ENCODE measurements at regions not wholly inside any gene's neighbourhood (a gene's known extent, or its start where the extent isn't known, plus 50 kb on each side); places are given as distances from the start of the nearest gene placed in this dataset.
A peak's percentile ranks its signal among the peaks of the same experiment; 100 is the strongest.
"Not testable (repeated sequence)": the region's sequence is repeated elsewhere in the genome, so short reads cannot be mapped to it uniquely, and the experiment has no call there.

- DNase-seq (ENCODE audit: low spot score), result no peak
- H3K4me1 ChIP-seq (ENCODE audit: insufficient read depth), result no peaks in the 10 kb centered on the region
- no peaks in the 10 kb centered on the region for H3K9me2 ChIP-seq (replicated peaks; ENCODE audit: insufficient read depth)
- H4K20me1 ChIP-seq (ENCODE audit: insufficient read depth, poor library complexity, severe bottlenecking), result no peaks in the 10 kb centered on the region
- TF ChIP-seq CTCF (IDR thresholded peaks at IDR 0.05; ENCODE audit: poor library complexity) (no peak), EZH2 (IDR thresholded peaks at IDR 0.05; ENCODE audit: borderline replicate concordance) (no peak), EZH2phosphoT487 (IDR thresholded peaks at IDR 0.05; ENCODE audit: low read depth, severe bottlenecking, unreplicated experiment) (no peak)
- no peaks in the 10 kb centered on the region for H3K36me3 ChIP-seq (replicated peaks; ENCODE audit: insufficient read depth, low read depth)
- 96% methylated on average over 4 of the region's 4 CpGs for whole genome bisulfite sequencing (ENCODE audit: low lambda C conversion rate, missing lambda C conversion rate)
- no peaks in the 10 kb centered on the region for H3K9me3 ChIP-seq (ENCODE audit: low read depth)
- H2AFZ ChIP-seq, result no peak overlapping the region
- H3K4me2 ChIP-seq, result no peak overlapping the region
- no peaks in the 10 kb centered on the region for H3K27me3 ChIP-seq
- no peaks in the 10 kb centered on the region for H3K79me2 ChIP-seq
- H3K27ac ChIP-seq, result no peak overlapping the region
- H3K4me3 ChIP-seq, result no peak overlapping the region
These were observed 1156.1 kb downstream of the TBL1XR1 start for GRCh38 chr3:176041185-176041584.

DNA sequence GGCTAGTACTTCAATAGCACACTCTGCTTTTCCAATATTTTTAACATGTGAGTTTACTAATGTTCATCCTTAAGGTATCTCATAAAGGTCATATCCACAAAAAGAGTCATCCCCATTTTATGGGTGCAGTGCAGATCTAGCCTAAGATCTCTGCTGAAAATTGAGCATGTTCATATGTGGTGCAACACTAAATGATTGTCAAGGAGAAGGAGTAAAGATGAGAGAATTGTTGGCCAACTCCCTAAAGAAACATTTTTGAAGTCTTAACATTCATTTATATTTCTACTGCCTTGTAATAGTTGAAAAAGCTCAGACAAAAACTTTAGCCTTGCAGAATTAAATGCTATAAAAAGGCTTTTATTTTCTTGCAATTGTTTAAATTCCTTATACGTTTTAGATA lies 1159.6 kb downstream of the TBL1XR1 start:
- no peaks in the 10 kb centered on the region for H3K9me3 ChIP-seq (ENCODE audit: low read depth)
- no peak for TF ChIP-seq EZH2phosphoT487 (IDR thresholded peaks at IDR 0.05; ENCODE audit: low read depth, severe bottlenecking, unreplicated experiment)
- no peak for TF ChIP-seq EZH2 (IDR thresholded peaks at IDR 0.05; ENCODE audit: borderline replicate concordance)
- no peak for TF ChIP-seq CTCF (IDR thresholded peaks at IDR 0.05; ENCODE audit: poor library complexity)
- H2AFZ ChIP-seq, result no peak overlapping the region
- no peaks in the 10 kb centered on the region for H3K9me2 ChIP-seq (replicated peaks; ENCODE audit: insufficient read depth)
- no peaks in the 10 kb centered on the region for H4K20me1 ChIP-seq (ENCODE audit: insufficient read depth, poor library complexity, severe bottlenecking)
- H3K4me2 ChIP-seq, result no peak overlapping the region
- no peaks in the 10 kb centered on the region for H3K79me2 ChIP-seq
- 52% methylated on average over 1 of the region's 1 CpG for WGBS (ENCODE audit: low lambda C conversion rate, missing lambda C conversion rate)
- no peak overlapping the region for H3K27ac ChIP-seq
- H3K36me3 ChIP-seq (replicated peaks; ENCODE audit: insufficient read depth, low read depth), result no peaks in the 10 kb centered on the region
- H3K27me3 ChIP-seq, result no peaks in the 10 kb centered on the region
- H3K4me3 ChIP-seq, result no peak overlapping the region
- no peaks in the 10 kb centered on the region for H3K4me1 ChIP-seq (ENCODE audit: insufficient read depth)
- no peak for DNase-seq (ENCODE audit: low spot score)

DNA sequence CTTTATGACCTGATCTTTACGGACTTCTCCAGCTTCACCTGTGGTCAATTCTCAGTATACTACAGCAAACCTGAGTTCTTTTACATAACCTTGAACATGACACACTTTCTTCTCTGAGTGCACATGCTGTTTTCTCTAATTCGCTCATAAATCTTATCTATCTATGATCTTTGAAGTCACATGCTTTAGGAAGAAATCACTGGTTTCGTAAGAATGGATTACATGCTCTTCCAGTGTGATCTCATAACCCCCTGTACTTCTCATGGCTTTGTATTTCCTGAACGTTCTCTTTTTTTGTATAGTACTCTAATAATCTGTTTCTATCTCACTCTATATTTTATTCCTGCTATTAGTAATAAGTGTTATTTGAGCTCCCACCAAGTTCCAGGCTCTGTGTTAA lies 1165.2 kb downstream of the TBL1XR1 start:
- TF ChIP-seq EZH2 (IDR thresholded peaks at IDR 0.05; ENCODE audit: borderline replicate concordance), result no peak
- H2AFZ ChIP-seq, result no peak overlapping the region
- H3K79me2 ChIP-seq, result no peaks in the 10 kb centered on the region
- H3K4me1 ChIP-seq (ENCODE audit: insufficient read depth), result no peaks in the 10 kb centered on the region
- DNase-seq (ENCODE audit: low spot score), result peak; percentile 10
- no peaks in the 10 kb centered on the region for H3K27me3 ChIP-seq
- no peaks in the 10 kb centered on the region for H4K20me1 ChIP-seq (ENCODE audit: insufficient read depth, poor library complexity, severe bottlenecking)
- H3K9me2 ChIP-seq (replicated peaks; ENCODE audit: insufficient read depth), result no peaks in the 10 kb centered on the region
- H3K36me3 ChIP-seq (replicated peaks; ENCODE audit: insufficient read depth, low read depth), result no peaks in the 10 kb centered on the region
- H3K9me3 ChIP-seq (ENCODE audit: low read depth), result no peaks in the 10 kb centered on the region
- peak overlapping the region; percentile 48 for H3K27ac ChIP-seq
- H3K4me2 ChIP-seq, result no peak overlapping the region
- WGBS (ENCODE audit: low lambda C conversion rate, missing lambda C conversion rate), result 70% methylated on average over 4 of the region's 4 CpGs
- no peak overlapping the region for H3K4me3 ChIP-seq

DNA sequence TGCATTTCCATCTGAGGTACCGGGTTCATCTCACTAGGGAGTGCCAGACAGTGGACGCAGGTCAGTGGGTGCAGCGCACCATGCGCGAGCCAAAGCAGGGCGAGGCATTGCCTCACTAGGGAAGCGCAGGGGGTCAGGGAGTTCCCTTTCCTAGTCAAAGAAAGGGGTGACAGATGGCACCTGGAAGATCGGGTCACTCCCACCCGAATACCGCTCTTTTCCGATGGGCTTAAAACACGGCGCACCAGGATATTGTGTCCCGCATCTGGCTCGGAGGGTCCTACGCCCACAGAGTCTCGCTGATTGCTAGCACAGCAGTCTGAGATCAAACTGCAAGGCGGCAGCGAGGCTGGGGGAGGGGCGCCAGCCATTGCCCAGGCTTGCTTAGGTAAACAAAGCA lies 1157.1 kb downstream of the NAALADL2 start:
- not testable (repeated sequence) for H3K27me3 ChIP-seq; DNase-seq (ENCODE audit: low spot score); H2AFZ ChIP-seq; H3K4me3 ChIP-seq; H3K9me2 ChIP-seq (replicated peaks; ENCODE audit: insufficient read depth); H3K79me2 ChIP-seq; H4K20me1 ChIP-seq (ENCODE audit: insufficient read depth, poor library complexity, severe bottlenecking); H3K36me3 ChIP-seq (replicated peaks; ENCODE audit: insufficient read depth, low read depth); H3K4me1 ChIP-seq (ENCODE audit: insufficient read depth); H3K9me3 ChIP-seq (ENCODE audit: low read depth); H3K4me2 ChIP-seq; H3K27ac ChIP-seq
- WGBS (ENCODE audit: low lambda C conversion rate, missing lambda C conversion rate), result 95% methylated on average over 20 of the region's 20 CpGs

- H3K4me2 ChIP-seq; H3K36me3 ChIP-seq (replicated peaks; ENCODE audit: insufficient read depth, low read depth); H3K27me3 ChIP-seq; DNase-seq (ENCODE audit: low spot score); H3K79me2 ChIP-seq; H3K27ac ChIP-seq; H3K9me2 ChIP-seq (replicated peaks; ENCODE audit: insufficient read depth); H3K9me3 ChIP-seq (ENCODE audit: low read depth); H2AFZ ChIP-seq; H3K4me1 ChIP-seq (ENCODE audit: insufficient read depth); H3K4me3 ChIP-seq; H4K20me1 ChIP-seq (ENCODE audit: insufficient read depth, poor library complexity, severe bottlenecking): not testable (repeated sequence)
- 95% methylated on average over 5 of the region's 5 CpGs for whole genome bisulfite sequencing (ENCODE audit: low lambda C conversion rate, missing lambda C conversion rate)
These were observed 1156.1 kb downstream of the NAALADL2 start for GRCh38 chr3:176015228-176015627.

Measured in hepatocyte (in vitro differentiated cells).